HG02970 (cell line): ENCODE measurements at regions not wholly inside any gene's neighbourhood (a gene's known extent, or its start where the extent isn't known, plus 50 kb on each side); places are given as distances from the start of the nearest gene placed in this dataset.

Experiments
- ATAC-seq: cut with Tn5 transposase; IDR thresholded peaks from one replicate; pipeline ENCODE4 v1.9.1; 2021; ENCODE audit warnings: mild to moderate bottlenecking, moderate library complexity, moderate number of reproducible peaks; ENCODE audit not compliant: unreplicated experiment, low FRiP score

DNA sequence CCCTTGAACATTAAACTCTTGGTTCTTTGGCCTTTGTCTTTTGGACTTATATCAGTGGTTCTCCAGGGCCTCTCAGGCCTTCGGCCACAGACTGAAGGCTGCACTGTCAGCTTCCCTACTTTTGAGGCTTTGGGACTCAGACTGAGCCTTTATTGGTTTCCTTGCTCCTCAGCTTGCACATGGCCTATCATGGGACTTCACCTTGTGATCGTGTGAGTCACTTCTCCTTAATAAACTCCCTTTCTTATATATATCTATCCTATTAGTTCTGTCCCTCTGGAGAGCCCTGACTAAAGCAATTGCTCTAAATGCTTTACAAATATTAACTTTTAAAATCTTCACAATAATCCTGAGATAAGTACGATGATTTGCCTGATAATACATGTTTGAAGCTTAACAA is 353.6 kb upstream of the TRIB2 start:
- no peak for ATAC-seq

DNA sequence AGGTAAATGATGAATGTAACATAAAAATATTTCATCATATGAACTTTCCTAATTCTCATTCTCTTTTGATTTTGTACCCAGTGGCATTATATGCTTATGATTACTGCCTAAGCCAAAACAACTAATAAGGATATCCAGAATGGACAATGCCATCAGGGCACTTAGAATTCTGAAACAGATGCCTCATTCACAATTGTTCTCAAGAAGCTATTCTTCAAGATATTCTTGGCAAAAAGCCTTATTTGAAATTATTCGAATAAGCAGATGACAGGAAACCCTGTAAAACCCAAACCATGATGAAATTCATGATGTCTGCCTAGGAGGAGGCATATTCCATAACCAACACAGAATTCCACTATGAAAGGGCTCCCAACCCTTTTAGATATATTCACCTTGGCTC is 353.2 kb upstream of the TRIB2 start:
- ATAC-seq, result no peak

- ATAC-seq, result no peak
Measured at GRCh38 chr2:12369566-12369965, 347.2 kb upstream of the TRIB2 start.

DNA sequence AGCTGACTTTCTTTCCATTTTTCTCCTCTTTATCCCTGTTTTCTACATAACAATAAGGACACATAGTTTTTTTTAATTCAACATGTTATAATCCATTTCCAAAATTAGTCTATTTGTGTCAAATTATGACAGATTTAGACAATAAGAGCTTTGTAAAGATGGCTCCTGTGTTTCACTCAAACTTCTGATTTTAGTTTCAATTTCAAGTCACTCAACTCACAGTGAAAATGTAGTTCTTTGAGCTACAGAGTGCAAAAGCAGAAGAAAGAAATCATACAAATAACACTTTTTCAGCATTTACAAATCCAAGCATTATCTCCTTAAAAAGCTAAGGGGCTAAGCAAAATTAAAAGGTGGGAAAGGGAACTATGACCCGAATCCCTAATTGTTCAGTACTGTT is 340.7 kb upstream of the TRIB2 start:
- ATAC-seq, result no peak

- no peak for ATAC-seq
Measured at GRCh38 chr2:12379143-12379542, 337.6 kb upstream of the TRIB2 start.

DNA sequence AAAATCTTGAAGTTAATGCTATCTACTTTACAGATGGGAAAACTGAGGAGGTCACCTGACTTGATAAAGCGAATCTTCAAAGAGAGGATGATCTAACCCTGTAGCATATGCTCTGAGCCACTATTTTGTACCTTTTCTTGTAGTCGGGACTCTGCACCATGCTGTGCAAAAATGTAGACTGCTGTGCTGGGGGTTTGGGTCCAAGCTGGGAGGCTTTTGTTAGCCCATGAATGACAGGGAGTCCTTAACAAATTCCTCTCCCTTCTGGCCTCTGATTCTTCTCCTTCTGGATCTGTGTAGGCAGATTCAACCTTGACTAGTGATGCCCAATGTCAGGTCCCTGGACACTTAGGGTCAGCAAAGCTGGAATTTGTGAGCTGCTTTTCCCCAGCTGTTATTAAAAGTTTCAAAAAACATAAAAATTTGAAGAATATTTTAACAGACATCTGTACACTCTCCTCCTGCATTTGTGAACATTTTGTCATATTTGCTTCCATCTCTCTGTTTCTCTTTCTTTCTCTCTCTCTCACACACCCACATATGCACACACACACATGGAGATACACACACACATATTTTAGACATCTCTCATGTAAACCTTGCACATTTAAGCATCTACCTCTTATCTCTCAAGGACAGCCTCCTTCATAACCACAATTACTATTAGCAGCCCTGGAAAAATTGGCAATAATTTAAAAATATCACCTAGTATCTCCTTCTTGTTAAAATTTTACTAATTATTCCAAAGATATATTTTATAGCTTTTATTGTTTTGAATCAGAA is 335.0 kb upstream of the TRIB2 start:
- no peak for ATAC-seq

GRCh38 chr2:12382366-12382765 is 334.4 kb upstream of the TRIB2 start:
- ATAC-seq, result no peak

- ATAC-seq, result no peak
Measured at GRCh38 chr2:12389344-12390045, 327.2 kb upstream of the TRIB2 start.

GRCh38 chr2:12391116-12391515 is 325.6 kb upstream of the TRIB2 start:
- no peak for ATAC-seq

GRCh38 chr2:12396699-12397098 is 320.0 kb upstream of the TRIB2 start:
- ATAC-seq, result no peak

GRCh38 chr2:12397854-12398253 is 318.9 kb upstream of the TRIB2 start:
- ATAC-seq, result no peak

DNA sequence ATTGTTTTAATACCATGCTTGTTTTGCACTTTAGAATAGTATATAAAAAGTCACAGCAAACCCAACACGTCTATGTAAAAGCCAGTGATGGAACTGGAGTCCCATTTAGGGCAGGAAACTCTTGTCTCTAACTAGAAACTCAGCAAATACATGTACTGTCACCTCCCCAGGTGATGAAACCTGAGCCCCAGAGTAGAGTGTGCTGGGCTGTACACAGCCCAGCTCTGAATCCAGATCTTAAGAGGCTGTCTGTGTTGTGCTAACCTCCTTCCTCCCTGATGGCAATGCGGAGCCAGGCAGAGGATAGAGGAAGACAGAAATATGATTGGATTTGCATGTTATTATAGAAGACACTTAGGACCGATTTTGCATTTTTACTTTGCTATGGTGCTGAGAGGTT is 317.5 kb upstream of the TRIB2 start:
- ATAC-seq, result no peak

GRCh38 chr2:12400543-12400942 is 316.2 kb upstream of the TRIB2 start:
- no peak for ATAC-seq

DNA sequence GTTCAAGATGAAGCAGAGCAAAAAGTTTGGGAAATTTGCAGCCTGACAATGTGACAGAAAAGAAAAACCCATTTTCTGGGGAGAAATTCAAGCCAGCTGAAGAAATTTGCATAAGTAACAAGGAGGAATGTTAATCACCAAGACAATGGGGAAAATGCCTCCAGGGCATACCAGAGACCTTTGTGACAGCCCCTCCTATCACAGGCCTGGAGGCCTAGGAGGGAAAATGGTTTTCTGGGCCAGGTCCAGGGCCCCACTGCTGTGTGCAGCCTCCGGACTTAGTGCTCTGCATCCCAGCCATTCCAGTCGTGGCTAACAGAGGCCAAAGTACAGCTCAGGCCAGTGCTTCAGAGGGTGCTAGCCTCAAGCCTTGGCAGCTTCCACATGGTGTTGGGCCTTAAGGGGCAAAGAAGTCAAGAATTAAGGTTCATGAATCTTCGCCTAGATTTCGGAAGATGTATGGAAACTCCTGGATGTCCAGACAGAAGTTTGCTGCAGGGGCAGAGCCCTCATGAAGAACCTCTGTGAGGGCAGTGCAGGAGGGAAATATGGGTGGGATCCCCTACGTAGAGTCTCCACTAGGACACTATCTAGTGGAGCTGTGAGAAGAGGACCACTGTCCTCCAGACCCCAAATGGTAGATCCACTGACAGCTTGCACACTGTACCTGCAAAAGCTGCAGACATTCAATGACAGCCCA is 314.1 kb upstream of the TRIB2 start:
- no peak for ATAC-seq

GRCh38 chr2:12404497-12404896 is 312.2 kb upstream of the TRIB2 start:
- no peak for ATAC-seq

DNA sequence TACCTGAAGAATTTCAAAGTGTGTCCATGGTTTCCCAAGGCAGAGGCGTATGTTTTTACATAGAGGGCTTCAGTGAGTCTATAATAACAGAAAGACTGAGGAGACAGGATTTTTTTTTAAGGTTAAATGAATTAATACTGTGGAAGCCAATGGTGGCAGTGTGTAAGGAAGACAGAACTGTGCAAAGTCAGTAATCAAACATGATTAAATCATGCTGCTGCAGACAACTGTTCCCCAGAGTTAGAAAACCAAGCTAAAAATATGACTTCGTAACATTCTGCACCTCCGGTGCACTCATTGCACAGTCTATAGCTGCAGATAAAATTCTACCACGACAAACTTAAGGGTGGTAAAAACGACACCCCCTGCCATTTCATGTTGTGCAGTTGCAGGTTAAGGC is 309.6 kb upstream of the TRIB2 start:
- no peak for ATAC-seq

DNA sequence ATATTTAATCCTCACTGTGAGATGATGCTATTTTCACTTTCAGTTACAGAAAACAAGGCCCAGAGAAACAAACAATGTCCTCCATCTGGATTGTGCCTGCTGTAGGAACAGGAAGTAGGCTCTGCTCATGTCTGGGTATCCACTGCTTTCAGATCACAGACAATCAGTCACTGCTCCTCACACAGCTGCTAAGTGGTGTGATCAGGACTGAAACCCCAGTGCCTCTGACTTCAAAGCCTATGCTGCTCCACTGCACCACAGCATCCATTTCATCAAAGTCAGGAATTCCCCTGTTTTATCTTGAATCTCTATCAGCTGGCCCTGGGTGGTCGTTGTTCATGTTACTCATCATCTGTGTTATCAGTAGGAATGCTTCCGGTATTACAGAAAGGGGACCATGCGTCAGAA is 303.8 kb upstream of the TRIB2 start:
- peak; percentile 93 for ATAC-seq

- ATAC-seq, result no peak
Measured at GRCh38 chr2:12415536-12415935, 301.2 kb upstream of the TRIB2 start.

DNA sequence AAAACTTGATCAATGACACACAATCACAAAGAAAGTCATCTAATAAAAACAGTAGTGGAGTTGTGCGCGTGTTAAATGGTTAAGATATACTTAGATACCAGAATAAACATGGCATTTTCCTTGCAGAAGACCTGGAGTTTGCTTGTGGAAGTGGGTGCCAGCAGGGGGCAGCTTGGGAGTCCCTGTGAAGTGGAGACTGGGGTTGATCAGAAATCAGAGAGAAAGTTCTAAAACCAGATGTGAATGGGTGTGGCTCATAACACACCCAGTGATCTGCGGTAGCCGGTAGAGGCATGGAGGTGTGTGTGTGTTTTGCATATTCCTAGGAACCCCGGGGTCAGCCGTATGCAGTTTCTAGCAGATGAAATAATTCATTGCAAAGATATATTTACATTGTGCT is 300.1 kb upstream of the TRIB2 start:
- no peak for ATAC-seq

DNA sequence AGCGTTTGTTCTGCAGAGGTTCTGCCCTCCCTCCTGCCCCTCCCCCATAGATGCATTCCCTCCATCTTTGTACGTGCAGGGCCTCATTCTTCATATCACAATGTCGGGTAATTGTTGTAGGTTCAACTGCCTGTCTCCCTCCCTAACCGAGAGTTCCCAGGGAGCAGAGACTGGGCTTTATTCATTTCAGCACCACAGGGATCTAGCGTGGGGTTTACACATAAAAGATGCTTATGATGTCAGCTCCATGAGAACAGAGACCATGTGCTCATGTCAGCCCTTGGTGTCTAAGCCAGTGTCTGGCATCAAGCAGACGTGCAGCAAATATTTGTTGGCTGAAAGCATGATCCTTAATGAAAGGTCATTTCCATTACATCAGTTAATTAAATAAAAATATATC is 298.9 kb upstream of the TRIB2 start:
- no peak for ATAC-seq

- no peak for ATAC-seq
Measured at GRCh38 chr2:12419803-12420202, 296.9 kb upstream of the TRIB2 start.

- no peak for ATAC-seq
Measured at GRCh38 chr2:12421046-12421445, 295.7 kb upstream of the TRIB2 start.
